Thoracic aorta (tissue), 2 donors: ENCODE measurements at regions not wholly inside any gene's neighbourhood (a gene's known extent, or its start where the extent isn't known, plus 50 kb on each side); places are given as distances from the start of the nearest gene placed in this dataset.

Source experiments
- ATAC-seq: fragments of 150-250 bp; one replicate; pipeline ENCODE4 v1.8.0; 2017; ENCODE audit warnings: low read depth; ENCODE audit not compliant: insufficient number of reproducible peaks, low FRiP score
- DNase-seq: peaks from one replicate; pipeline ENCODE4 v3.0.0-alpha.2; 2020; ENCODE audit warnings: low spot score
- H3K27ac ChIP-seq, 2 donors: fragments of 200-600 bp; sonication (generic); 1 replicate in 1 of 2; 2 replicates in 1 of 2; pipeline ENCODE4 v1.5.1; 2016; ENCODE audit warnings: mild to moderate bottlenecking in 2 of 2, moderate library complexity in 2 of 2
- H3K27me3 ChIP-seq: fragments of 200-600 bp; sonication (generic); replicated peaks from 2 replicates; pipeline ENCODE4 v1.6.0; 2016; ENCODE audit warnings: mild to moderate bottlenecking; ENCODE audit not compliant: insufficient read depth
- H3K36me3 ChIP-seq: fragments of 200-600 bp; sonication (generic); one replicate; pipeline ENCODE4 v1.5.1; 2016
- H3K4me1 ChIP-seq, 2 donors: fragments of 200-600 bp; sonication (generic); 1 replicate in 1 of 2; 2 replicates in 1 of 2; pipeline versions ENCODE4 v1.5.1 to v1.6.0; 2016; ENCODE audit warnings: low read depth in 2 of 2, mild to moderate bottlenecking in 1 of 2; ENCODE audit not compliant: control insufficient read depth in 1 of 2
- H3K4me3 ChIP-seq: fragments of 200-600 bp; sonication (generic); 2 replicates; pipeline ENCODE4 v1.5.1; 2016; ENCODE audit warnings: mild to moderate bottlenecking
- H3K9me3 ChIP-seq: fragments of 200-600 bp; sonication (generic); 2 replicates; pipeline ENCODE4 v1.5.1; 2016
- TF ChIP-seq, protein P1 (sequence below): fragments of 200-600 bp; sonication (generic); IDR thresholded peaks from one replicate; pipeline ENCODE4 v1.5.1; 2019; ENCODE audit warnings: antibody characterized with exemption

DNA sequence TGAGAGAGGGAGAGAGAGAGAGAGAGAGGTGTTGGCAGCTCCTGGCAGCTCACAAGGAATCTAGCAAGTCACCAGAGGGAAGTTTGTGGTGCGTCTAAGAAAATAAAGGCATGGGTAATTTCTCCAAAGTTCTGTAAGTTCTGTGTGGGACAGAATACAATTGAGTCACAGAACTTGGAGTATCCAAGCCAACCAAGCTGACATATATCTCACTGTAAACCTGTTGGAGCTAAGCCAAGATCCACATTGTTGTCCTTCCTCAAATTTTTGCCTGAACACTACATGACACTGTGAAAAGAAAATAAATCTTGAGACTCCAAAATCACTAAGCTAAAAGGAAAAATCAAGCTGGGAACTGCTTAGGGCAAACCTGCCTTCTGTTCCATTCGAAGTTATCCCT, 436.7 kb downstream of the MEI4 start:
- Histone ChIP-seq H3K9me3 (no peaks in the 10 kb centered on the region), H3K4me3 (no peak overlapping the region), H3K36me3 (no peaks in the 10 kb centered on the region), H3K27me3 (no peaks in the 10 kb centered on the region), H3K27ac (no peak overlapping the region), H3K4me1 (no peaks in the 10 kb centered on the region)
- ATAC-seq, result no peak
- TF ChIP-seq, protein P1, sequence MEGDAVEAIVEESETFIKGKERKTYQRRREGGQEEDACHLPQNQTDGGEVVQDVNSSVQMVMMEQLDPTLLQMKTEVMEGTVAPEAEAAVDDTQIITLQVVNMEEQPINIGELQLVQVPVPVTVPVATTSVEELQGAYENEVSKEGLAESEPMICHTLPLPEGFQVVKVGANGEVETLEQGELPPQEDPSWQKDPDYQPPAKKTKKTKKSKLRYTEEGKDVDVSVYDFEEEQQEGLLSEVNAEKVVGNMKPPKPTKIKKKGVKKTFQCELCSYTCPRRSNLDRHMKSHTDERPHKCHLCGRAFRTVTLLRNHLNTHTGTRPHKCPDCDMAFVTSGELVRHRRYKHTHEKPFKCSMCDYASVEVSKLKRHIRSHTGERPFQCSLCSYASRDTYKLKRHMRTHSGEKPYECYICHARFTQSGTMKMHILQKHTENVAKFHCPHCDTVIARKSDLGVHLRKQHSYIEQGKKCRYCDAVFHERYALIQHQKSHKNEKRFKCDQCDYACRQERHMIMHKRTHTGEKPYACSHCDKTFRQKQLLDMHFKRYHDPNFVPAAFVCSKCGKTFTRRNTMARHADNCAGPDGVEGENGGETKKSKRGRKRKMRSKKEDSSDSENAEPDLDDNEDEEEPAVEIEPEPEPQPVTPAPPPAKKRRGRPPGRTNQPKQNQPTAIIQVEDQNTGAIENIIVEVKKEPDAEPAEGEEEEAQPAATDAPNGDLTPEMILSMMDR, result no peak
- no peak for DNase-seq

DNA sequence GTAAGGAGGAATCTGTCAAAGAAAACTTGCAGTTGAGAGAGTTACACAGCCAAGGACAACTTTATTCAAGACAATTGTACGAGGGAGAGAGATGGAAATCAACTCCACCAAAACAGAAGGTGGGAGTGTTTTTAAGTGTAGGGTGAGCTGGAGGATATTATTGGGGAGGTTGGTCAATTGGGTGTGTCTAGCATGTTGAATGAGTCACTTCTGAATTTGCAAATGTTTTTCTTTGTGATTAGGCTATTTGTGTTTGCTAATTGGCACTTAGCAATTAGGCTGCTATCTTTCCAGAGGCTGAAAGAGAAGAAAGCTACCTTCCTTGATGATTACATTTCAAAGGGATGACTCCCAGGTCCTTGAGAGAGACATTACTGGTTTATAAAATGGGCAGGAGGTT, 441.1 kb downstream of the MEI4 start:
- DNase-seq (no peak), ATAC-seq (no peak)
- Histone ChIP-seq H3K36me3 (no peaks in the 10 kb centered on the region), H3K4me3 (no peak overlapping the region), H3K27me3 (no peaks in the 10 kb centered on the region), H3K4me1 (no peaks in the 10 kb centered on the region), H3K9me3 (no peaks in the 10 kb centered on the region), H3K27ac (no peak overlapping the region)
- TF ChIP-seq, protein P1, result no peak

DNA sequence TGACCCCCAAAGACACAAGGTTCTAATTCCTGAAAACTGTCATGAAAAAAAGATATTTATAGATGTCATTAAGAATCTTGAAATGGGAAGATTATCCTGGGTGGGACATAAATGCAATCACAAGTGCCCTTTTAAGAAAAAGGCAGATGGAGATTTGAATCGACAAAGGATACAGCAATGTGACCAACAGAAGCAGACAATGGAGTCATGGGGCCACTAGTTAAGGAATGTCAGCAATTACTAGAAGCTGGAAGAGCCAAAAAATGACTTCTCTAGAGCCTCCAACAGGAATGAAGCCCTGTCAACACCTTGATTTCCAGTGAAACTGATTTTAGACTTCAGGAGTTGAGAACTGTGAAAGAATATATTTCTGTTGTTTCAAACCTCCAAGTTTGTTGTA, 448.5 kb downstream of the MEI4 start:
- H3K4me3 ChIP-seq, result no peak overlapping the region
- TF ChIP-seq, protein P1, result no peak
- no peak overlapping the region for H3K27ac ChIP-seq
- no peaks in the 10 kb centered on the region for H3K36me3 ChIP-seq
- no peaks in the 10 kb centered on the region for H3K27me3 ChIP-seq
- peaks cover 0 to 4% of the 10 kb centered on the region in 2 donors for H3K4me1 ChIP-seq
- H3K9me3 ChIP-seq, result no peaks in the 10 kb centered on the region
- DNase-seq, result no peak
- no peak for ATAC-seq

DNA sequence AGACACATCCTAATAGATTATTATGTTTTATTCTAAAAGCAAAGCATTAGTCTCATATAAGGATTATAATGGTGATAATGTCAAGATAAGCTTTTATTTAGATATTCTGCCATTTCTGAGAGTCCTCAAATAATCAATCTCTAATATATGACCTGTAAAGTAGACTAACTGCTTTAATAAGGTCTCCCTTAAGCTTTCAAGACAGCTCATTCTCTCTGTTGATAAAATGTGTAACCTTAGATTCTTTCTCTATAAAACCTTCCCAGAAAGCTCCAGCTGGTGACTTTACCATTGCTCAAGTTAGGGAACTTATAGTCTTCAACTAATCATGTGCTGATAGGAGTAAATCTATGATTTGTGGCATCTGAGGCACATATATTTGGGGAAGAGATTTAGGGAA, 457.8 kb downstream of the MEI4 start:
- Histone ChIP-seq H3K4me3 (no peak overlapping the region), H3K27ac (no peak overlapping the region), H3K9me3 (no peaks in the 10 kb centered on the region), H3K4me1 (peaks cover 0 to under 1% of the 10 kb centered on the region in 2 donors), H3K27me3 (no peaks in the 10 kb centered on the region), H3K36me3 (no peaks in the 10 kb centered on the region)
- TF ChIP-seq, protein P1, result no peak
- DNase-seq, result no peak
- no peak for ATAC-seq

DNA sequence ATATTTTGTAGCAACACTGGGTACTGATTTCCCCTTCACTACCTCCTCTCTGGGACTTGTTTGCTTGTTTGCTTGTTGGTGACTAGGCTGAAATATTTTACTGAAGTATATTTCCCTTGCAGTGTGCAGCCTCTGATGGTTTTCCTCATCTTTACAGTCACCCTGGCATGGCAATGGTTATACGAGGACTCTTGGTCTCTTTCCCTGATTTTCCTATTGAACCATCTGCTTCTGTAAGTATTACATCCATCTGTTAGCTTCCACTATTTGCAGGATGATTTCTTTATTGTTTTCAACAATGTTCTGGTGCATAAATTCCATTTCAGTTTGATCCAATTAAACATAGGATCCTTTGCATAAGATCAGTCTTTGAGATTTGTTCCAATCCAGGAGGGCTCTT, 465.1 kb downstream of the MEI4 start:
- Histone ChIP-seq H3K27me3 (no peaks in the 10 kb centered on the region), H3K4me1 (no peaks in the 10 kb centered on the region), H3K27ac (no peak overlapping the region), H3K36me3 (no peaks in the 10 kb centered on the region), H3K4me3 (no peak overlapping the region), H3K9me3 (no peaks in the 10 kb centered on the region)
- no peak for ATAC-seq
- TF ChIP-seq, protein P1, result no peak
- DNase-seq, result no peak
